K562 (cell line): ENCODE measurements at regions not wholly inside any gene's neighbourhood (a gene's known extent, or its start where the extent isn't known, plus 50 kb on each side); places are given as distances from the start of the nearest gene placed in this dataset.
"Not testable (repeated sequence)": the region's sequence is repeated elsewhere in the genome, so short reads cannot be mapped to it uniquely, and the experiment has no call there.

Experiments
- ATAC-seq: fragments of 200-7000 bp; cut with Tn5 transposase; 3 replicates; pipeline ENCODE4 v1.9.1; 2020; ENCODE audit warnings: moderate library complexity
- BruUV-seq: library from RNA; stranded (reverse); fragments of 400-500 nt; replicated peaks from 2 replicates; lab custom pipeline; 2021; lab: Mats Ljungman, UMichigan
- CTCF ChIA-PET: fragments of 300-600 bp; formaldehyde crosslinking; extraction: SDS; loops from one replicate; lab custom pipeline; 2021; ENCODE audit warnings: low intra/inter-chr PET ratio; lab: Yijun Ruan, JAX
- POLR2A ChIA-PET: fragments of 300-600, 350-650 bp; sonication (Branson Sonifier 250); formaldehyde crosslinking; extraction: SDS; loops from one replicate; lab custom pipeline; 2021; ENCODE audit warnings: antibody characterized with exemption, inconsistent platforms; lab: Yijun Ruan, JAX
- DNase-seq, 4 experiments: peaks; one replicate each; pipeline versions ENCODE4 v3.0.0 to v3.0.0-alpha.2; 2011 to 2018; ENCODE audit warnings: low spot score in 3 of 4, mixed read lengths in 3 of 4; ENCODE audit errors: extremely low read depth in 1 of 4
- FAIRE-seq: peaks from 2 replicates; lab custom pipeline; 2011; peaks lifted over from hg19 to GRCh38; lab: Jason Lieb, UNC
- H2AFZ ChIP-seq: 2 replicates; pipeline ENCODE4 v1.6.0; 2011; ENCODE audit warnings: low read depth, low read length, control low read depth, inconsistent platforms
- H3K27ac ChIP-seq: fragments of 200-600 bp; 3 replicates; pipeline ENCODE4 v1.8.0; 2011; ENCODE audit warnings: low read depth, mild to moderate bottlenecking, control low read depth, inconsistent platforms, low read length, moderate library complexity, mixed read lengths; ENCODE audit errors: extremely low read depth
- H3K27me3 ChIP-seq, 2 experiments: fragments of 300-600 bp in 1 of 2; 2 replicates in 1 of 2; 3 replicates in 1 of 2; pipeline versions ENCODE4 v1.6.0 to v1.8.0; 2011; ENCODE audit warnings: inconsistent platforms in 2 of 2, low read length in 2 of 2, mild to moderate bottlenecking in 1 of 2, mixed read lengths in 1 of 2, moderate library complexity in 1 of 2; ENCODE audit not compliant: control insufficient read depth in 2 of 2, insufficient read depth in 2 of 2
- H3K36me3 ChIP-seq: fragments of 300-600 bp; 3 replicates; pipeline ENCODE4 v1.8.0; 2011; ENCODE audit warnings: mild to moderate bottlenecking, low read length, inconsistent platforms; ENCODE audit not compliant: control insufficient read depth, insufficient read depth
- H3K4me1 ChIP-seq, 2 experiments: fragments of 200-600 bp in 1 of 2; replicated peaks in 1 of 2; 2 replicates in 1 of 2; 3 replicates in 1 of 2; pipeline versions ENCODE4 v1.5.1 to v1.8.0; 2011; ENCODE audit warnings: inconsistent platforms in 2 of 2, low read length in 2 of 2, mild to moderate bottlenecking in 1 of 2, mixed read lengths in 1 of 2, moderate library complexity in 1 of 2; ENCODE audit not compliant: control insufficient read depth in 2 of 2, insufficient read depth in 2 of 2
- H3K4me2 ChIP-seq: 2 replicates; pipeline ENCODE4 v1.6.1; 2011; ENCODE audit warnings: low read length, control low read depth, inconsistent platforms, mixed read lengths; ENCODE audit not compliant: insufficient read depth
- H3K4me3 ChIP-seq: fragments of 200-600 bp; sonication (generic), shearing (Covaris generic); 2 replicates; pipeline ENCODE4 v1.5.1; 2016; ENCODE audit warnings: control low read depth, inconsistent platforms
- H3K79me2 ChIP-seq: fragments of 200-600 bp; 3 replicates; pipeline ENCODE4 v1.8.0; 2011; ENCODE audit warnings: low read length, inconsistent platforms; ENCODE audit not compliant: control insufficient read depth, insufficient read depth
- H3K9ac ChIP-seq, 2 experiments: 2 replicates each; pipeline versions ENCODE4 v1.6.0 to v1.6.1; 2011; ENCODE audit warnings: low read depth in 2 of 2, low read length in 2 of 2, control low read depth in 1 of 2, inconsistent platforms in 1 of 2, mild to moderate bottlenecking in 1 of 2, mixed read lengths in 1 of 2; ENCODE audit not compliant: insufficient read depth in 1 of 2
- H3K9me1 ChIP-seq: one replicate; pipeline ENCODE4 v1.6.0; 2011; ENCODE audit warnings: inconsistent platforms, mild to moderate bottlenecking, low read length, moderate library complexity; ENCODE audit not compliant: control insufficient read depth, insufficient read depth
- H3K9me3 ChIP-seq: replicated peaks from 2 replicates; pipeline ENCODE4 v1.5.1; 2011; ENCODE audit warnings: low read depth, low read length, inconsistent platforms; ENCODE audit not compliant: control insufficient read depth, insufficient read depth
- H4K20me1 ChIP-seq: replicated peaks from 2 replicates; pipeline ENCODE4 v1.6.1; 2011; ENCODE audit warnings: low read length, inconsistent platforms, mixed read lengths; ENCODE audit not compliant: control insufficient read depth, insufficient read depth
- ARID1B ChIP-seq: fragments of 450-650 bp; IDR thresholded peaks from 2 replicates; pipeline ENCODE4 v1.6.1; 2016; ENCODE audit warnings: antibody characterized with exemption, mild to moderate bottlenecking, inconsistent platforms
- C11orf30 ChIP-seq: fragments of 450-650 bp; IDR thresholded peaks from 2 replicates; pipeline ENCODE4 v1.6.1; 2016; ENCODE audit warnings: low read depth, mild to moderate bottlenecking
- FOXJ3 ChIP-seq: sonication (generic); formaldehyde crosslinking; IDR thresholded peaks from 2 replicates; pipeline ENCODE4 v1.4.0; 2020; ENCODE audit warnings: mild to moderate bottlenecking, missing genetic modification reagents
- KDM1A ChIP-seq, 2 experiments: fragments of 450-650 bp; IDR thresholded peaks; 2 replicates each; pipeline ENCODE4 v1.6.1; 2016; ENCODE audit warnings: mild to moderate bottlenecking in 2 of 2
- KDM4B ChIP-seq, 2 experiments: fragments of 450-650 bp in 1 of 2; sonication (generic) in 1 of 2; IDR thresholded peaks; 2 replicates each; pipeline ENCODE4 v1.6.1; 2016 to 2017; ENCODE audit warnings: borderline replicate concordance in 2 of 2, antibody characterized with exemption in 1 of 2, low read depth in 1 of 2, mild to moderate bottlenecking in 1 of 2
- MAFF ChIP-seq: IDR thresholded peaks from 2 replicates; pipeline ENCODE4 v1.6.1; 2012; ENCODE audit warnings: low read length, improper control_type of control experiment
- MAFG ChIP-seq: fragments of 450-650 bp; conservative IDR thresholded peaks from 2 replicates; pipeline ENCODE4 v1.6.1; 2016; ENCODE audit warnings: missing genetic modification characterization, missing compliant biosample characterization
- MAFK ChIP-seq: IDR thresholded peaks from 2 replicates; pipeline ENCODE4 v1.6.1; 2011; ENCODE audit warnings: low read length, improper control_type of control experiment
- MXI1 ChIP-seq: IDR thresholded peaks from 2 replicates; pipeline ENCODE4 v1.6.1; 2011; ENCODE audit warnings: low read depth, mild to moderate bottlenecking, improper control_type of control experiment, low read length
- NELFE ChIP-seq: IDR thresholded peaks from 2 replicates; pipeline ENCODE4 v1.6.1; 2011; ENCODE audit warnings: mild to moderate bottlenecking; ENCODE audit not compliant: insufficient read depth, insufficient read length
- NFE2 ChIP-seq: IDR thresholded peaks from 2 replicates; pipeline ENCODE4 v1.6.1; 2014; ENCODE audit warnings: antibody characterized with exemption, low read depth
- RBM17 ChIP-seq: fragments of 200-400 bp; formaldehyde crosslinking; IDR thresholded peaks from 2 replicates; pipeline ENCODE4 v1.6.1; 2017; ENCODE audit warnings: low read depth, mild to moderate bottlenecking, low read length, borderline replicate concordance
- RNF2 ChIP-seq: sonication (generic); IDR thresholded peaks from 2 replicates; pipeline ENCODE4 v1.6.1; 2016
- SMARCA4 ChIP-seq: fragments of 450-650 bp; IDR thresholded peaks from 2 replicates; pipeline ENCODE4 v1.6.1; 2016
- ZNF184 ChIP-seq: sonication (generic); formaldehyde crosslinking; IDR thresholded peaks from 2 replicates; pipeline ENCODE4 v1.5.0; 2020; ENCODE audit warnings: missing genetic modification reagents
- ZNF316 ChIP-seq: fragments of 450-650 bp; IDR thresholded peaks from 2 replicates; pipeline ENCODE4 v1.6.1; 2016
- ZNF695 ChIP-seq: fragments of 450-650 bp; formaldehyde crosslinking; IDR thresholded peaks from 2 replicates; pipeline ENCODE4 v1.4.0; 2020; ENCODE audit warnings: mild to moderate bottlenecking, moderate library complexity
- ZNF707 ChIP-seq: fragments of 250-450 bp; sonication (Bioruptor Pico); conservative IDR thresholded peaks from 2 replicates; pipeline ENCODE4 v1.8.0; 2022; ENCODE audit warnings: inconsistent platforms, mild to moderate bottlenecking, moderate library complexity
- WGBS: fragments of 100-300 bp; shearing (Covaris generic); methylation state at CpG from one replicate; pipeline ENCODE4 v1.1.6; 2016; ENCODE audit warnings: low coverage, mixed read lengths; ENCODE audit not compliant: insufficient coverage; ENCODE audit errors: missing lambda C conversion rate; 5-methylcytosine and 5-hydroxymethylcytosine counted together
- in situ Hi-C: fragments of 300-500 bp; cut with MboI; formaldehyde crosslinking; loops from 4 replicates; pipeline ENCODE4 v1.15.0; 2018; ENCODE audit warnings: inconsistent platforms, mixed read lengths
- intact Hi-C: fragments of 100-400 bp; cut with micrococcal nuclease; formaldehyde crosslinking; loops from 2 replicates; pipeline ENCODE4 v1.14.2; 2022

DNA sequence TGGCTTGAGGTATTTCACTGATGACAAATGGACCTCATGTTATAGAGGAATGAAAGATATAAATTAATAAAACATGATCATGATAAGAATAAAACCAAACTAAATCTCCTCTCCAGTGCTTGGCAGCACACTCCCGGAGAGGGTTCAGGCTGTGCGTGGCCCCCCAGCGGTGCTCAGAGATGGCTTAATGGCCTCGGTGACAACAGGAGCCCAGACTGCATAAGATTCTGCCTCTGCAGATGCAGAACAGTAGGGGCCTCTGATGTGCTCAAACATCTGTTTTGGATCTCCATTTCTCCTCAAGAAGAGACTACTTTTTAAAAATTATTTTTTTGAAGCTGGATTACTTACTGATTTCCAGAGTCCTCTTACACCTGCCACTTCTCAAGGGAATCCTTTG, 67.0 kb upstream of the CHD6 start:
- intact Hi-C loops, H3K9me3 ChIP-seq, H3K4me2 ChIP-seq, BruUV-seq, H3K79me2 ChIP-seq, H3K27me3 ChIP-seq, FAIRE-seq, in situ Hi-C loops, H2AFZ ChIP-seq, H3K9me1 ChIP-seq, H3K4me1 ChIP-seq, H3K9ac ChIP-seq, H4K20me1 ChIP-seq, H3K36me3 ChIP-seq, POLR2A ChIA-PET, H3K4me3 ChIP-seq, H3K27ac ChIP-seq, DNase-seq, CTCF ChIA-PET: not testable (repeated sequence)
- peak; percentile 50; the same call in 2 of the 3 replicates for ATAC-seq
- WGBS, result 77% methylated on average over 4 of the region's 4 CpGs

GRCh38 chr20:41678799-41679198, 60.6 kb upstream of the CHD6 start:
- Histone ChIP-seq H3K4me1 (peaks cover 4 to 8% of the 10 kb centered on the region in 2 experiments; a peak in 2 of 5 replicates), H3K79me2 (no peaks in the 10 kb centered on the region), H3K9ac (no peak overlapping the region), H3K9me1 (no peaks in the 10 kb centered on the region), H4K20me1 (no peaks in the 10 kb centered on the region), H2AFZ (no peak overlapping the region), H3K9me3 (no peaks in the 10 kb centered on the region), H3K36me3 (no peaks in the 10 kb centered on the region), H3K27ac (no peak overlapping the region), H3K4me3 (no peak overlapping the region), H3K27me3 (no peaks in the 10 kb centered on the region), H3K4me2 (no peak overlapping the region)
- intact Hi-C loops (no loop called here), in situ Hi-C loops (no loop called here)
- ATAC-seq, result no peak
- WGBS, result 89% methylated on average over 2 of the region's 2 CpGs
- BruUV-seq, result no TSS peak
- no peak for FAIRE-seq
- DNase-seq, result no peak
- TF ChIP-seq MAFG (tag), result peak; percentile 79
- no peak for TF ChIP-seq KDM4B (IDR thresholded peaks at IDR 0.05; ENCODE audit: borderline replicate concordance in 2 of 2, low read depth in 1 of 2)
- TF ChIP-seq C11orf30, result peak; percentile 88
- TF ChIP-seq NFE2, result peak; percentile 49; the same call in 1 of the 2 replicates
- TF ChIP-seq MAFK, result peak; percentile 7; the same call in 1 of the 2 replicates
- no peak for TF ChIP-seq KDM1A (IDR thresholded peaks at IDR 0.05)
- TF ChIP-seq MXI1, result no peak
- TF ChIP-seq ZNF184 (CRISPR knock-in tag), result no peak
- no peak for TF ChIP-seq ZNF707 (CRISPR knock-in tag)
- peak; percentile 94 for TF ChIP-seq ZNF316
- TF ChIP-seq ARID1B, result peak; percentile 38
- no peak for TF ChIP-seq NELFE
- TF ChIP-seq FOXJ3 (CRISPR knock-in tag), result no peak
- no peak for TF ChIP-seq ZNF695 (CRISPR knock-in tag)
- no peak for TF ChIP-seq RNF2
- TF ChIP-seq RBM17, result no peak
- TF ChIP-seq SMARCA4, result peak; percentile 18; the same call in 1 of the 2 replicates
- peak; percentile 40; the same call in 1 of the 2 replicates for TF ChIP-seq MAFF
- ChIA-PET POLR2A (interaction anchor here (0.7 to 1.1 kb wide), 3 partner anchors 13 to 35 kb away, joined by 3 to 4 read pairs (median 3); no protein-coding TSS in a partner anchor), CTCF (no interaction called here)
